Endodermal cell (in vitro differentiated cells): ENCODE measurements at regions not wholly inside any gene's neighbourhood (a gene's known extent, or its start where the extent isn't known, plus 50 kb on each side); places are given as distances from the start of the nearest gene placed in this dataset.

Experiments used
- DNase-seq: peaks from one replicate; pipeline ENCODE4 v3.0.0-alpha.2; 2017
- H3K27ac ChIP-seq: 2 replicates; pipeline ENCODE4 v1.5.1; 2013; ENCODE audit warnings: mild to moderate bottlenecking, low read depth, low read length, moderate library complexity
- H3K27me3 ChIP-seq: 2 replicates; pipeline ENCODE4 v1.6.1; 2013; ENCODE audit warnings: mild to moderate bottlenecking, low read length, moderate library complexity; ENCODE audit not compliant: insufficient read depth, control insufficient read depth, poor library complexity, severe bottlenecking
- H3K36me3 ChIP-seq: 2 replicates; pipeline ENCODE4 v1.7.0; 2013; ENCODE audit warnings: mild to moderate bottlenecking, low read length, moderate library complexity; ENCODE audit not compliant: control insufficient read depth, insufficient read depth
- H3K4me1 ChIP-seq: one replicate; pipeline ENCODE4 v1.7.0; 2013; ENCODE audit warnings: low read length; ENCODE audit not compliant: control insufficient read depth, insufficient read depth
- H3K4me3 ChIP-seq: 2 replicates; pipeline ENCODE4 v1.5.1; 2013; ENCODE audit warnings: mild to moderate bottlenecking, low read length, moderate library complexity
- H3K9ac ChIP-seq: 2 replicates; pipeline ENCODE4 v1.6.1; 2013; ENCODE audit warnings: mild to moderate bottlenecking, low read length, moderate library complexity; ENCODE audit not compliant: poor library complexity, severe bottlenecking; ENCODE audit errors: extremely low read depth
- H3K9me3 ChIP-seq: 2 replicates; pipeline ENCODE4 v1.6.1; 2013; ENCODE audit warnings: mild to moderate bottlenecking, low read length, moderate library complexity; ENCODE audit not compliant: control insufficient read depth
- H3K27ac Mint-ChIP-seq: 2 replicates; pipeline ENCODE4 v1.8.0; 2020; ENCODE audit warnings: mixed read lengths
- H3K27me3 Mint-ChIP-seq: 2 replicates; pipeline ENCODE4 v1.8.0; 2021; ENCODE audit warnings: mild to moderate bottlenecking, mixed read lengths; ENCODE audit not compliant: insufficient read depth
- H3K36me3 Mint-ChIP-seq: 2 replicates; pipeline ENCODE4 v1.8.0; 2020; ENCODE audit warnings: low read depth, mixed read lengths
- H3K4me1 Mint-ChIP-seq: 2 replicates; pipeline ENCODE4 v1.8.0; 2020; ENCODE audit warnings: mixed read lengths
- H3K4me3 Mint-ChIP-seq: 2 replicates; pipeline ENCODE4 v1.8.0; 2020; ENCODE audit warnings: mild to moderate bottlenecking, moderate library complexity, mixed read lengths
- H3K9me3 Mint-ChIP-seq: 2 replicates; pipeline ENCODE4 v1.8.0; 2020; ENCODE audit warnings: mild to moderate bottlenecking, mixed read lengths
- WGBS, 2 experiments: methylation state at CpG; one replicate each; pipeline versions ENCODE4 v1.1.5 to v1.1.7; 2013; ENCODE audit warnings: missing lambda C conversion rate in 2 of 2, mixed read lengths in 1 of 2; ENCODE audit not compliant: insufficient coverage in 1 of 2, insufficient read length in 1 of 2; 5-methylcytosine and 5-hydroxymethylcytosine counted together
- TF ChIP-seq, protein P1 (sequence below): fragments of 200-600 bp; sonication (generic); conservative IDR thresholded peaks from 2 replicates; pipeline ENCODE4 v1.5.0; 2021; ENCODE audit warnings: antibody characterized with exemption, mild to moderate bottlenecking

GRCh38 chr2:221088506-221088905, 483.6 kb downstream of the EPHA4 start:
- Mint-ChIP-seq H3K36me3 (no peaks in the 10 kb centered on the region), H3K27ac (no peak overlapping the region)
- WGBS, 2 experiments, result 55 to 78% methylated on average over 1 to 2 of the region's 2 CpGs

GRCh38 chr2:221095356-221095755, 476.7 kb downstream of the EPHA4 start:
- WGBS, 2 experiments, result 91% methylated on average over 1 of the region's 1 CpG
- Mint-ChIP-seq H3K36me3 (no peaks in the 10 kb centered on the region), H3K27ac (no peak overlapping the region), H3K4me3 (no peak overlapping the region), H3K27me3 (no peaks in the 10 kb centered on the region), H3K4me1 (no peaks in the 10 kb centered on the region), H3K9me3 (no peaks in the 10 kb centered on the region)
- Histone ChIP-seq H3K4me1 (no peaks in the 10 kb centered on the region), H3K27ac (no peak overlapping the region), H3K4me3 (no peak overlapping the region), H3K36me3 (no peaks in the 10 kb centered on the region), H3K9me3 (no peaks in the 10 kb centered on the region), H3K9ac (no peak overlapping the region), H3K27me3 (no peaks in the 10 kb centered on the region)
- no peak for DNase-seq
- TF ChIP-seq, protein P1, sequence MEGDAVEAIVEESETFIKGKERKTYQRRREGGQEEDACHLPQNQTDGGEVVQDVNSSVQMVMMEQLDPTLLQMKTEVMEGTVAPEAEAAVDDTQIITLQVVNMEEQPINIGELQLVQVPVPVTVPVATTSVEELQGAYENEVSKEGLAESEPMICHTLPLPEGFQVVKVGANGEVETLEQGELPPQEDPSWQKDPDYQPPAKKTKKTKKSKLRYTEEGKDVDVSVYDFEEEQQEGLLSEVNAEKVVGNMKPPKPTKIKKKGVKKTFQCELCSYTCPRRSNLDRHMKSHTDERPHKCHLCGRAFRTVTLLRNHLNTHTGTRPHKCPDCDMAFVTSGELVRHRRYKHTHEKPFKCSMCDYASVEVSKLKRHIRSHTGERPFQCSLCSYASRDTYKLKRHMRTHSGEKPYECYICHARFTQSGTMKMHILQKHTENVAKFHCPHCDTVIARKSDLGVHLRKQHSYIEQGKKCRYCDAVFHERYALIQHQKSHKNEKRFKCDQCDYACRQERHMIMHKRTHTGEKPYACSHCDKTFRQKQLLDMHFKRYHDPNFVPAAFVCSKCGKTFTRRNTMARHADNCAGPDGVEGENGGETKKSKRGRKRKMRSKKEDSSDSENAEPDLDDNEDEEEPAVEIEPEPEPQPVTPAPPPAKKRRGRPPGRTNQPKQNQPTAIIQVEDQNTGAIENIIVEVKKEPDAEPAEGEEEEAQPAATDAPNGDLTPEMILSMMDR, result no peak

More at GRCh38 chr2:221088506-221088905, 483.6 kb downstream of the EPHA4 start:
- Histone ChIP-seq H3K4me1 (no peaks in the 10 kb centered on the region), H3K27me3 (no peaks in the 10 kb centered on the region), H3K36me3 (no peaks in the 10 kb centered on the region), H3K9me3 (no peaks in the 10 kb centered on the region), H3K27ac (no peak overlapping the region), H3K9ac (no peak overlapping the region), H3K4me3 (no peak overlapping the region)
- DNase-seq, result no peak
- H3K27me3 Mint-ChIP-seq, result no peaks in the 10 kb centered on the region
- H3K9me3 Mint-ChIP-seq, result peaks cover 2% of the 10 kb centered on the region
- TF ChIP-seq, protein P1, result no peak
- no peak overlapping the region for H3K4me3 Mint-ChIP-seq
- no peaks in the 10 kb centered on the region for H3K4me1 Mint-ChIP-seq

DNA sequence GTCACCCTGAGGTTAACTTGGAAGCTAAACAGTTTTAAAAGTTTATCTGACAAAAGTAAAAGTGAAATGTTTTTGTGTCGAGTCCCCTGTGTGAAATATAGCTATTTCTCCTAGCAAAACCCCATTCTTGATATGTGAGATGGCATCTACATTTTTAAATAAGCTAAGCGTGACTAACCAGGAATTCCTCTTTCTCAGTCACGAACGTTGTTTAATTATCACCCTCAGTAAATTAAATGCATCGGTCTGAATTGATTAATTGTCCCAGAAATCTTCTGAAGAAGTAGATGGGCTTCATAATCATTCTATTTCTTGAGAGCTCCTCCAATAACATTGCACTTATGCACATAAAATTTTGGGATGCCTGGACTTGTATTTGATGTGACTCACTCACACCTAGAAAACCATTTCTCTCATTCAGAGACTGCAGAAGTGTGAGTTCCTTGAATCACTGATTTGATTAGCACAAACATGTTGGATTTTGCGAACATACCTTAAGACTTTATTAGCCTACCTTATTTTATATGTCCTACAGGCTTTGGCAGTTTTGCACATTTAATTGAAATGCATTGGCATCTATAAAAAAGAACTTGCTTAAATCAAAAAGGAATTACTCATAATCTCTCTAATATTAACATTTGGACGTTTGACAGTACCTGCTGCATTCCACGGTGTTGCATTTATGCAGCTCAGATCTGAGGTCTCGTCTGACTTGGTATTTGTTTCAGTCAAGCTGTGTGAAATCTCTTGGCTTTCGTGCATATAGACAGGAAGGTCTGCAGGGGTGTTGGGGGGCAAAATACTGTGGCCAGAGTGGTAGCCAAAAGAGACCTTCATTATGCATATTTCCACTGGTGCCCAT, 475.2 kb downstream of the EPHA4 start:
- no peaks in the 10 kb centered on the region for H3K9me3 Mint-ChIP-seq
- H3K36me3 Mint-ChIP-seq, result no peaks in the 10 kb centered on the region
- no peak overlapping the region for H3K4me3 Mint-ChIP-seq
- Histone ChIP-seq H3K4me1 (no peaks in the 10 kb centered on the region), H3K27ac (no peak overlapping the region), H3K4me3 (no peak overlapping the region), H3K36me3 (no peaks in the 10 kb centered on the region), H3K9me3 (no peaks in the 10 kb centered on the region), H3K9ac (no peak overlapping the region), H3K27me3 (no peaks in the 10 kb centered on the region)
- H3K4me1 Mint-ChIP-seq, result no peaks in the 10 kb centered on the region
- H3K27ac Mint-ChIP-seq, result no peak overlapping the region
- no peak for DNase-seq
- 84 to 85% methylated on average over 9 to 10 of the region's 10 CpGs for WGBS, 2 experiments
- TF ChIP-seq, protein P1, result no peak
- no peaks in the 10 kb centered on the region for H3K27me3 Mint-ChIP-seq
